GM08714 (cell line): ENCODE measurements at regions not wholly inside any gene's neighbourhood (a gene's known extent, or its start where the extent isn't known, plus 50 kb on each side); places are given as distances from the start of the nearest gene placed in this dataset.
"Not testable (repeated sequence)": the region's sequence is repeated elsewhere in the genome, so short reads cannot be mapped to it uniquely, and the experiment has no call there.

Experiments
- H3K4me3 ChIP-seq: fragments of 200-500 bp; sonication (Bioruptor generic); 2 replicates; pipeline ENCODE4 v1.5.1; 2014; ENCODE audit warnings: mild to moderate bottlenecking, low read length, inconsistent platforms
- ZNF274 ChIP-seq: IDR thresholded peaks from 2 replicates; pipeline ENCODE4 v1.6.1; 2012; ENCODE audit warnings: mild to moderate bottlenecking, low read depth, low read length

GRCh38 chr14:43587183-43587582 lies 919.9 kb downstream of the FSCB start:
- no peak overlapping the region for H3K4me3 ChIP-seq
- TF ChIP-seq ZNF274 = no peak

GRCh38 chr14:43579671-43580070 lies 927.4 kb downstream of the FSCB start:
- no peak for TF ChIP-seq ZNF274

GRCh38 chr14:43568022-43568421 lies 939.1 kb downstream of the FSCB start:
- H3K4me3 ChIP-seq = no peak overlapping the region
- no peak for TF ChIP-seq ZNF274

More at GRCh38 chr14:43579671-43580070, 927.4 kb downstream of the FSCB start:
- H3K4me3 ChIP-seq = no peak overlapping the region

- TF ChIP-seq ZNF274 = no peak
- H3K4me3 ChIP-seq = no peak overlapping the region
Observed at GRCh38 chr14:43548368-43548767, 958.7 kb downstream of the FSCB start.

GRCh38 chr14:43547596-43547995 lies 959.5 kb downstream of the FSCB start:
- not testable (repeated sequence) for H3K4me3 ChIP-seq

- no peak for TF ChIP-seq ZNF274
- H3K4me3 ChIP-seq = no peak overlapping the region
Observed at GRCh38 chr14:43541356-43541755, 965.7 kb downstream of the FSCB start.

- no peak for TF ChIP-seq ZNF274
- no peak overlapping the region for H3K4me3 ChIP-seq
Observed at GRCh38 chr14:43540948-43541347, 966.1 kb downstream of the FSCB start.

GRCh38 chr14:43539210-43539609 lies 967.9 kb downstream of the FSCB start:
- H3K4me3 ChIP-seq = no peak overlapping the region

GRCh38 chr14:43535231-43535838 lies 971.7 kb downstream of the FSCB start:
- no peak overlapping the region for H3K4me3 ChIP-seq
- TF ChIP-seq ZNF274 = no peak

More at GRCh38 chr14:43539210-43539609, 967.9 kb downstream of the FSCB start:
- no peak for TF ChIP-seq ZNF274

GRCh38 chr14:43532825-43533416 lies 974.2 kb downstream of the FSCB start:
- no peak overlapping the region for H3K4me3 ChIP-seq
- TF ChIP-seq ZNF274 = no peak

GRCh38 chr14:43528321-43528720 lies 978.8 kb downstream of the FSCB start:
- H3K4me3 ChIP-seq = no peak overlapping the region
- no peak for TF ChIP-seq ZNF274

- no peak for TF ChIP-seq ZNF274
- H3K4me3 ChIP-seq = no peak overlapping the region
Observed at GRCh38 chr14:43525658-43526057, 981.4 kb downstream of the FSCB start.

- TF ChIP-seq ZNF274 = no peak
- H3K4me3 ChIP-seq = no peak overlapping the region
Observed at GRCh38 chr14:43522901-43523300, 984.2 kb downstream of the FSCB start.

- TF ChIP-seq ZNF274 = no peak
- H3K4me3 ChIP-seq = no peak overlapping the region
Observed at GRCh38 chr14:43522191-43522590, 984.9 kb downstream of the FSCB start.

GRCh38 chr14:43503508-43503907 lies 1003.6 kb downstream of the FSCB start:
- TF ChIP-seq ZNF274 = no peak
- no peak overlapping the region for H3K4me3 ChIP-seq

- not testable (repeated sequence) for H3K4me3 ChIP-seq
Observed at GRCh38 chr14:43492359-43492758, 1014.7 kb downstream of the FSCB start.
